ENCODE measurements at regions not wholly inside any gene's neighbourhood (a gene's known extent, or its start where the extent isn't known, plus 50 kb on each side); places are given as distances from the start of the nearest gene placed in this dataset.

DNA sequence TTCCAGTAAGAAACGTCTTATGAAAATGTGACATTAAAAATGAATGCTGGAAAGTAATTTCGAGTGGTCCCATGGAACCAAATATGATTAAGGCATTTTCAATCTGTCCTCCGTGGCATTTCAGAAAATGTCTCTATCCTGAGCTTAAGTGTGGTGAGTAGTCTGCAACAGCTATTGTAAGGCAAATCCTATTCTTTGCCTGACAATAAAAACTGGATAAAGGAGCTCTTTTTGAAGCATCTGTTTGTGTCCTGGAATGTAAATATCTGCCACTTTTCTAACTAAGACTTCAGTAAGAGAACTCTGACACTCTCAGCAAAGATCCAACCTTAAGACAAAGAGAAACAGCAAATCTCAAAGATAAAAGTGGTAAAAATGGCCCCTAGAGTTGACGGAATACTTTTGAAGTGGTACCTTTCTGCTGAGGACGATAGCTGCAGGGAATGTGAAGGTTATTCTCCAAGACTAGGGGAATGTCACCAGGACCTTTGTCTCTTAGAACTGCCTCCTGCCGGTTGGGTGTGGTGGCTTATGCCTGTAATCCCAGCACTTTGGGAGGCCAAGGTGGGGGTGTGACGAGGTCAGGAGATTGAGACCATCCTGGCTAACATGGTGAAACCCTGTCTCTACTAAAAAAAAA, 486.7 kb upstream of the ZP4 start:
- TF ChIP-seq, protein P1, sequence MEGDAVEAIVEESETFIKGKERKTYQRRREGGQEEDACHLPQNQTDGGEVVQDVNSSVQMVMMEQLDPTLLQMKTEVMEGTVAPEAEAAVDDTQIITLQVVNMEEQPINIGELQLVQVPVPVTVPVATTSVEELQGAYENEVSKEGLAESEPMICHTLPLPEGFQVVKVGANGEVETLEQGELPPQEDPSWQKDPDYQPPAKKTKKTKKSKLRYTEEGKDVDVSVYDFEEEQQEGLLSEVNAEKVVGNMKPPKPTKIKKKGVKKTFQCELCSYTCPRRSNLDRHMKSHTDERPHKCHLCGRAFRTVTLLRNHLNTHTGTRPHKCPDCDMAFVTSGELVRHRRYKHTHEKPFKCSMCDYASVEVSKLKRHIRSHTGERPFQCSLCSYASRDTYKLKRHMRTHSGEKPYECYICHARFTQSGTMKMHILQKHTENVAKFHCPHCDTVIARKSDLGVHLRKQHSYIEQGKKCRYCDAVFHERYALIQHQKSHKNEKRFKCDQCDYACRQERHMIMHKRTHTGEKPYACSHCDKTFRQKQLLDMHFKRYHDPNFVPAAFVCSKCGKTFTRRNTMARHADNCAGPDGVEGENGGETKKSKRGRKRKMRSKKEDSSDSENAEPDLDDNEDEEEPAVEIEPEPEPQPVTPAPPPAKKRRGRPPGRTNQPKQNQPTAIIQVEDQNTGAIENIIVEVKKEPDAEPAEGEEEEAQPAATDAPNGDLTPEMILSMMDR (IDR thresholded peaks at IDR 0.05; ENCODE audit: insufficient read depth, low read length, poor library complexity, severe bottlenecking) = no peak
- no peak for TF ChIP-seq EZH2phosphoT487 (conservative IDR thresholded peaks at IDR 0.05; ENCODE audit: low read length)
